ENCODE measurements at regions not wholly inside any gene's neighbourhood (a gene's known extent, or its start where the extent isn't known, plus 50 kb on each side); places are given as distances from the start of the nearest gene placed in this dataset.

- no peak overlapping the region for H3K4me3 ChIP-seq
- H3K9me3 ChIP-seq = no peaks in the 10 kb centered on the region
- H3K27ac ChIP-seq = no peak overlapping the region
- H3K27me3 ChIP-seq = no peaks in the 10 kb centered on the region
- no peak for ATAC-seq
- TF ChIP-seq EP300 (IDR thresholded peaks at IDR 0.05) (no peak), CTCF (IDR thresholded peaks at IDR 0.05) (no peak), POLR2A (IDR thresholded peaks at IDR 0.05) (no peak), POLR2AphosphoS5 (IDR thresholded peaks at IDR 0.05) (no peak)
- WGBS, 2 donors (ENCODE audit: low coverage in 1 of 2) = 62 to 77% methylated on average over 2 of the region's 2 CpGs
- no peaks in the 10 kb centered on the region for H3K4me1 ChIP-seq
- no peaks in the 10 kb centered on the region for H3K36me3 ChIP-seq
These were observed 71.3 kb upstream of the SETBP1 start for GRCh38 chr18:44609181-44609941.

DNA sequence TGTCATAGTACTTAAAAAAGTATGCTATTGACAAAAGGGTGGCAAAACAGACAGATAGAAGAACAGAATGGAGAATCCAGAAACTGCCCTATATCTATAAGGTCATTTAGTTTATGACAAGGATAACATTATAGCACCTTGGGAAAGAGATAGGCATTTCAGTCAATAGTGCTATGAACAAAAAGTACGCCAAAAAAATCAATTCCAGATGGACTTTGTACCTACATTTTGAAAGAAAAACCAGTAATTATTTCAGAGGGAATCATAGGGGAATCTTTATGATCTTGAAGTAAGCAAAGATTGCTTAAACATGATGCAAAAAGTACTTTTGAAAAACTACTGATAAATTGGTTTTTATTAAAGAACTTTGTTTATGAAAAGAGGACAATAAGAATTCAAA lies 59.9 kb upstream of the SETBP1 start:
- WGBS, 2 donors (ENCODE audit: low coverage in 1 of 2) = 80 to 88% methylated on average over 1 of the region's 1 CpG
- Histone ChIP-seq H3K27ac (no peak overlapping the region), H3K36me3 (no peaks in the 10 kb centered on the region), H3K4me3 (no peak overlapping the region), H3K4me1 (no peaks in the 10 kb centered on the region), H3K27me3 (no peaks in the 10 kb centered on the region), H3K9me3 (no peaks in the 10 kb centered on the region)
- no peak for TF ChIP-seq EP300 (IDR thresholded peaks at IDR 0.05)
- TF ChIP-seq POLR2A (IDR thresholded peaks at IDR 0.05) = no peak
- TF ChIP-seq POLR2AphosphoS5 (IDR thresholded peaks at IDR 0.05) = no peak
- no peak for TF ChIP-seq CTCF (IDR thresholded peaks at IDR 0.05)
- ATAC-seq = no peak

GRCh38 chr18:44624052-44624451 lies 56.6 kb upstream of the SETBP1 start:
- ATAC-seq = no peak
- TF ChIP-seq CTCF (IDR thresholded peaks at IDR 0.05) (no peak), EP300 (IDR thresholded peaks at IDR 0.05) (no peak), POLR2AphosphoS5 (IDR thresholded peaks at IDR 0.05) (no peak), POLR2A (IDR thresholded peaks at IDR 0.05) (no peak)
- H3K27me3 ChIP-seq = no peaks in the 10 kb centered on the region
- H3K4me3 ChIP-seq = no peak overlapping the region
- no peaks in the 10 kb centered on the region for H3K36me3 ChIP-seq
- no peaks in the 10 kb centered on the region for H3K4me1 ChIP-seq
- no peaks in the 10 kb centered on the region for H3K9me3 ChIP-seq
- H3K27ac ChIP-seq = no peak overlapping the region

DNA sequence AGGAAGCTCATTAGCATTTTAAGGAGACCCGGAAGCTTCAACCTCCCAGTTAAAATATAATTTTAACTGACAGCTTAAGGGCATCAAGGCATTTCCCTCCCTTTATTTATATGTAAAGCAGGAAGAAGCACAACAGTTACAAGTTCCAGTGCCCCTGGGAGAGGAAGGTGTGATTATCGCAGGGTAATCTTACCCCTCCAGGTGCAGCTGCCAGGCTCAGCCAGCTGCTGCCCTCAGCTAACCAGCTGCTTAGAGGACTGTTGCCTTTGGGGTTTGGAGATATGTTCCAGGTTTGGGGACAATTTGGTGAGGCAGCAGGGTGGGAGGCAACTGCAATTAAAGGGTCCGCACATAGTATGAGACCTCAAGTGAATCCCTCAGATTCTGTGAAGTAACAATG lies 55.3 kb upstream of the SETBP1 start:
- no peak overlapping the region for H3K4me3 ChIP-seq
- H3K27me3 ChIP-seq = no peaks in the 10 kb centered on the region
- no peak for ATAC-seq
- no peaks in the 10 kb centered on the region for H3K9me3 ChIP-seq
- no peaks in the 10 kb centered on the region for H3K4me1 ChIP-seq
- TF ChIP-seq CTCF (IDR thresholded peaks at IDR 0.05) = no peak
- no peak for TF ChIP-seq POLR2AphosphoS5 (IDR thresholded peaks at IDR 0.05)
- no peak for TF ChIP-seq EP300 (IDR thresholded peaks at IDR 0.05)
- TF ChIP-seq POLR2A (IDR thresholded peaks at IDR 0.05) = no peak
- 87 to 100% methylated on average over 3 of the region's 3 CpGs for WGBS, 2 donors (ENCODE audit: low coverage in 1 of 2)
- H3K36me3 ChIP-seq = no peaks in the 10 kb centered on the region
- H3K27ac ChIP-seq = no peak overlapping the region

DNA sequence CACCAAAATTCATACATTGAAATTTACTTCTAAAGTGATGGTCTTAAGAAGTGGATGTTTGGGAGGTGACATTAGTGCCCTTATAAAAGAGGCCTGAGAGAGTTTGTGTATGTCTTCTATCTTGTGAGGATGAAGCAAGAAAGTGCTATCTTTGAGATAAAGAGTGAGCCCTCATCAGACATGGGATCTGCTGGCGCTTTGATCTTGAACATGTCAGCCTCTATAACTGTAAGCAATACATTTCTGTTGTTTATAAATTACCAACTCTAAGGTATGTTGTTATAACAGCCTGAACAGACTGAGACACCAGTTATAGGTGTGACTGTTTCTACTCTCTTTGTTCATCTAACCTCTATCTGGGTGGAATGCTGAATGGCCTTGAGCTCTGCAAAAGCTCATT lies 54.5 kb upstream of the SETBP1 start:
- H3K27me3 ChIP-seq = no peaks in the 10 kb centered on the region
- H3K9me3 ChIP-seq = no peaks in the 10 kb centered on the region
- WGBS, 2 donors (ENCODE audit: low coverage in 1 of 2) = 83 to 89% methylated on average over 1 of the region's 1 CpG
- TF ChIP-seq POLR2A (IDR thresholded peaks at IDR 0.05) (no peak), EP300 (IDR thresholded peaks at IDR 0.05) (no peak), POLR2AphosphoS5 (IDR thresholded peaks at IDR 0.05) (no peak), CTCF (IDR thresholded peaks at IDR 0.05) (no peak)
- ATAC-seq = no peak
- no peak overlapping the region for H3K27ac ChIP-seq
- no peaks in the 10 kb centered on the region for H3K36me3 ChIP-seq
- no peak overlapping the region for H3K4me3 ChIP-seq
- no peaks in the 10 kb centered on the region for H3K4me1 ChIP-seq

Measured in gastroesophageal sphincter (tissue), 4 donors.